Daoy (cell line): ENCODE measurements at regions not wholly inside any gene's neighbourhood (a gene's known extent, or its start where the extent isn't known, plus 50 kb on each side); places are given as distances from the start of the nearest gene placed in this dataset.

Experiments used
- DNase-seq: peaks from one replicate; pipeline ENCODE4 v3.0.0-alpha.2; 2015; ENCODE audit warnings: low read depth

DNA sequence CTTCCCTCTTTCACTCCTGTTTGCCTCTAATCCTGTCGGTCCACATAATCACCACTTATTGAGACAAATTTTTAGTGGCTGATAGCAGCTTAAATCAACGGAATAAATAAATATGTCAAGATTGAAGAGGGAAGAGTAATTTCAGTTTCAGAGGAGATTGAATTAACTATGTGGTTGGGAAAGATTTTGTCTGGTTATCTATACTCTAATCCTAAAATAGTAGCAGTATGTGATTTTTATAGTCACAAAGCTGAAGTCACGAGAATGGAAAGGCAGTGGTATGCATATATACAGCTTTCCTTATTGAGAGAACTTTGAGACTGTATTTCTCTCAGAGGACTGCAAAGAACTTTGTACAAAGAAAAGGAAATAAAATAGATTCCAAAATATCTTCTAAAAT is 493.3 kb downstream of the FAT4 start:
- no peak for DNase-seq

DNA sequence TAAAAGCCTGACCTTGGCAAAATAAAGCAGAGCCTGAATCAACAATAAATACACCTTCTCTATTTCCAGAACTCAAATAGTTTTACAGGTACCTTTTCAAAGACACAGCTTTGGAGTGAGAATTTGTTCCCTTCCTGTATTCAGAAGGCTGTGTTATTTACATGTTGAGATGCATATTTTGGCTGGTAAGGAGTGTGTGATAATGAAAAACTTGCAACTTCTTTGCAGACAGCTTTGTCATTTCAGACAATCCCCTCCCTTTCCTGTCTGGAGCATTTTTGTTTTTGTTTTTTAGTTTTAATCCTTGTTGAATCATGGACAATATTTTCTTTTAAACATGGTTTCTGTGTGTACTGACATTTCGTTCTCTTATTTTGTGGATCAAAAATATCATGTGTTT is 493.8 kb downstream of the FAT4 start:
- no peak for DNase-seq

DNA sequence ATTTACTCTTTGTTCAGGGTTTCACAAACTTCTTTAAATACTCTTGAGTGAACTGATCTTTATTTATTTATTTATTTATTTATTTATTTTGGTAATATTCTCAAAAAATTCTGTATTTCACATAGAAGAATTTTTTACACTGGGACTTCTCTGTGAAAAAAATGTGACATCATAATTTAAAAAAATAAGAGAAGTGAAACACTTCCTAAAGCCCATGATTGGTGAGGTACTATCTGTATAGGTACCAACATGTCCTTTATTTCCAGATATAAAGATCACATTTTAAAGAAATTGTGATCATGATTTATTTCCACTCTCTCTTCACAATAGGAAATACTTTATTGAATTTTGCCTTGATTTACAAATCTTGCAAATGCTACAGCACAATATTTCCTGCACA is 497.1 kb downstream of the FAT4 start:
- DNase-seq: no peak

DNA sequence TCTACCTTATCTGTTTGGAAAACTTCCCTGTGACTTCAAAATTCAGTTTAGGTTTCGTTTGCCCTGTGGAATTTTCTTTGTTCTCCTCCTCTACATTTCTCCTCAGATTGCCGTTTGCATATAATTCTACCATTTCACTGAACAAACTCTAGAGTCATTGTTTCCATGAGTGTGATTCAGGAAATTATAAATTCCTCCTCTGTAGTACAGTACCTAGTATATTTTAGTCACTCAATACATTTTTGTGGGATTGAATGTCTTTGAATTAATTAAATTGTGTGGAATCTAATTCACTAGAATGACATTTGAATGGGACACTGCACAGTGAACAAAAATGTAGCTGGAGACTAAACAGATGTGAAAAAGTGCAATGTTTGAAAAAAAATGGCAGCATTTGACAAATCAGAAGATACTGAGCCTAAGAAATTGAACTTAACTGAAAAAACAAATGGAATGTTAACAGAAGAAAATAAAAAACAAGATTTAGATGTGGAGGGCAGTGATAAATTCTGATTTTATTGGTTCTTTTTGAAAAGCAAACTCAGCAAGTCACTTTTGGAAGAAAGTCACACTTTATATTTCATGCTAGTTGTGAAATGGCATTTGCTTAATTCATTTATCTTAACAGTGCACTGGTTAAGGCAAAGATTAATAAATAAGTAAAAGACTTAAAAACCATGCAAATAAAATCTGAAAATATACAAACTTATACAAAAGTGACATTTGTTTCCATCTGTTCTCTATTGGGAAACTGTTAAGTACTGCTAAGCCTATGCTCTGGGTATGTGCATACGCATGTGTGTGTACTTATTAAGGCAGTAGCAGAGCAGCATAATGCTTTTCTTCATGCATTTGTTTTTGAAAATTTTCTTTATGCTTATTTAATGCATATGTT is 512.3 kb downstream of the FAT4 start:
- DNase-seq: no peak

DNA sequence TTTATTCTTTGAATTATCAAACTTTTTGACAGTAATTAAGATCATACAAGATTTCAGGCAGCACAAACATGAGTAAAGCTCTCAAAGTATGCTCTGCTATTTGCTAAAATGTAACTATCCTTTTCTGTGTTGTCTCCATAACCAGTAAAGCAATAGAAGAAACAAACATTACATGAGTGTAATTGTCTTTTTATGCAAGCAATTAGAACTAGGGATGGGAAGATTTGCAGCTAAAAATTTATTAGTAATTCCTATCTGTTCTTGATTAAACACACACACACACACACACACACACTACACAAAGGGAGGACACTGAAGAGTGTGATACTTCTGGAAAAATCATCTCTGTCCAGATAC is 512.9 kb downstream of the FAT4 start:
- no peak for DNase-seq

DNA sequence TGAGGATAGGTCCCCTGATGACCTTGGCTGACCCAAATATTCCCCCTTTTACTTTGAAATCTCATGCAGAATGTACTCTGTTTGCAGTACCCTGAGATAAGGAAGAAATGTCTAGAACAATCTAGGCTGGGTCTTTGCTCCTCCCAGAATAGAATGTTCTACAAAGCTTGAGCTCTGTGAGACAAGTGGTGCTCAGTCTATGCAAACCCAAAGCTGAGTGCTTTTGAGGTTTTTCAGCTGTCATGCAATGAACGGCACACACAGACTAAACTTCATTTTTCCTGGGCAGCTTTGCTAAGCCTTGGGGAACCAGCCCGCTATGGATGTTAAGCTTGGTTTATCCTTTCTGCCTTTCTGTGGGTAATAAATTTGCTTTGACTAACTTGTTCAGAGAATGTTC is 513.6 kb downstream of the FAT4 start:
- DNase-seq: no peak

DNA sequence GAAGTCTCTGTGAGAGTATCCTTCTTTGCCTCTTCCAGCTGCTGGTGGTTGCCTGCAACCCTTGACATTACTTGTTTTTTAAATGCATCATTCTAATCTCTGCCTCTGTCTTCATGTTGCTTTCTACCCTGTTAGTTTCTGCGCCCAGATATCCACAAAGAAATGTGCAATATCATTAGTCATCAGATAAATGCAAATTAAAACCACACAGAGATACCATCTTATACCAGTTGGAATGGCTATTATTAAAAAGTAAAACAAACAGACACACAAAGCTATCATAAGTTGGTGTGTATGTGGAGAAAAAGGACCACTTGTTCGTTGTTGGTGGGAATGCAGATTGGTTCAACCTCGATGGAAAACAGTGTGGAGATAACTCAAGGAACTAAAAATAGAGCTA is 517.4 kb downstream of the FAT4 start:
- no peak for DNase-seq

DNA sequence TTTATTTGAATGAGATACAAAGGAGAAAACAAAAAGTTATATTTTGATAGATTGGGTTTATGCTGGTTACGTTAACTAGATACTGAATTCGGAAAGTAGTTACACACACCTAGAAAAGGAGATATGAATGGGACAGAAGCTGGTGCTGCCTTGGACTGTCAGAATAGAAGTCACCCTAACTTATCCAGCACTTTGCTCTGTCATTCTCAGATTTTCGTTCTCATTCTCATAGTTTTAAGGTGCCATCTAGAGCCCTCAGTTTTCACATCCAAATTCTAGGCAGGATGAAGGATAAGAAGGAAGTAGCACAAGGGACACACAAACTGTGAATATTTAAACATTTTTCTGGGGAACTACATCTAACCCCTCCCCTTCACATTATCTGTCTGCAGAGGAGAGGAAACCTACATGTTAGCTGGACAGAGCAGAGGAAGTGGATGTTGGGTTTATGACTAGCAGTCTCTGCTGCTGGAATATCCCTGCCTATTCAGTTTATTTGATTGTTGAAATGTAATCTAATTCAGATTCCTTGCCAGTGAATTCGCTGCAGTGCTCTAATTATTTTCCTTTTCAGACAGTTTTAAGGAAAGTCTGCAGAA is 521.9 kb downstream of the FAT4 start:
- DNase-seq: no peak

DNA sequence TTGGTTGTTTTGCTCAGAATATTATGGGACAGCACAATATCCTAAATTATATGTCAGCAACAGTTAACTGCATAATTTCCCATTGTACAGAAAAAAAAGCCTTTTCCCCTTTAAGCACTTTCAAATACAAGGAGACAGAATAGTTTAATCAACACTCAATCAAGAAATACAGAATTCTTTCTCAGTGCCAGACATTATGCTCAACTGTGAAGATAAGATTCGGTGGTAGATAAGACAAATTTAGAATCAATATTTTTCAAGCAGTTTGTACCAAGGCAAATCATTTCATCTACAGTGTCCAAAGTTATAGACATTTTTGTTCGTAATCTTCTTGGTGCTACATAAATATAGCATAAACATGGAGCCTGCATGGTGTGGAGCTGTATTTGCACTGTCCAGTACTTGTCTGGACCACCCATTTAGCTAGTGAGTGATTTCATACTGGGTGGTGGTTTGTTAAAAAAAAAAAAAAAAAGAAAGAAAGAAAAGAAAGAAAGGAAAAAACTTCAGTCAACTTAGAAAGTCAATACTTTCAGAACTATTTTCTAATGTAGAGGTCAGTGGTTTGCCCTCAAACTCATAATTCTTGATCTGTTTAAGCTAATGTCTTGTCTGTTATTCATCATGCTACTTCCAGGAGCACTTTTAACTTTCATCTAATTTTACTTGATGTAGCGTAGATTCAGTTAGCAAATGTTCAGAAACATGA is 522.9 kb downstream of the FAT4 start:
- no peak for DNase-seq

DNA sequence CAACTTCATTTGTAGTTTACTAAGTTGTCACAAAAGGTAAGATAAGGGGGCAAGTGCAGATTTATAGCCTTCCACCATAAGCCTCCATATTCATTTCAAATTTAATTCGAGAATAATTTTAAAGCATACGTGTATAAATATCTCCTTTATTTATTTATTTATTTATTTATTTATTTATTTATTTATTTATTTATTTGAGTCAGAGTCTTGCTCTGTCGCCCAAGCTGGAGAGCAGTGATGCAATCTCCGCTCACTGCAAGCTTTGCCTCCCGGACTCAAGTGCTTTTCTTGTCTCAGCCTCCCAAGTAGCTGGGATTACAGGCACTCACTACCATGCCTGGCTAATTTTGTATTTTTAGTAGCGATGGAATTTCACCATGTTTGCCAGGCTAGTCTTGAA is 523.4 kb downstream of the FAT4 start:
- no peak for DNase-seq

DNA sequence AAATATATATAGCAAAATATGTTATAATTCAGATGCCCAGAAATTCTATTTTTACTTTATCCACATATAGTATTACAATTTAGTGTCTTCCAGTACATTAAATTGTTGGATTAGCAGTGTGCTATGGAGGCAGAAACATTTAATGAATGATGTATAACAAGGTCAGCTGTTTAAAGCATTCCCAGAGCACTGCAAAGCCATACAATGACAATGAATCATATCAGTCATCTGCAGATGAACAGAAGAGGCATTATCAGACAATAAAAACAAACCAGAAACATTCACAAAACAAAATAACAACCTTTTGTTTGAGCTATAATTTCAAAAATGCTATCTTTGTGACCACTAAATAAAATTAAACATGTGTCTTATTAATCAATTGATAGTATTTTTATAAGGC is 524.2 kb downstream of the FAT4 start:
- DNase-seq: no peak

DNA sequence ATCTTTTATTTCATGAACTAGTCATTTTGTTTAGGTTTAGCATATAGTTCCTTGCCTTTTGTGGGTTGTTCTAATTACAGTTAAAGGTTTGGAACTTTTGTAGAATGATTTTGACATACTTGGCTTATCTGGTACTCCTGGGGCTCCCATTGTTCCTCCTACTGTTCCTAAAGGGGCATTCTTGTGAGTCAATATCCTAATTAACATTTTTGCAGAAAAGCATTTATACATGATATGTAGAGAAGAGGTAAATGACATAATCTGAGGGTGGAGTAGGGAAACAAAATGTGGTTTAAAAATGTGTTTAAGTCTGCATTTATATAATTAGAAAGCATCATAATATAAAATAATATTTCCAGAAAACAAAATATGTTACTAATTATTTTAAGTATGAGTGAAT is 529.2 kb downstream of the FAT4 start:
- DNase-seq: no peak

DNA sequence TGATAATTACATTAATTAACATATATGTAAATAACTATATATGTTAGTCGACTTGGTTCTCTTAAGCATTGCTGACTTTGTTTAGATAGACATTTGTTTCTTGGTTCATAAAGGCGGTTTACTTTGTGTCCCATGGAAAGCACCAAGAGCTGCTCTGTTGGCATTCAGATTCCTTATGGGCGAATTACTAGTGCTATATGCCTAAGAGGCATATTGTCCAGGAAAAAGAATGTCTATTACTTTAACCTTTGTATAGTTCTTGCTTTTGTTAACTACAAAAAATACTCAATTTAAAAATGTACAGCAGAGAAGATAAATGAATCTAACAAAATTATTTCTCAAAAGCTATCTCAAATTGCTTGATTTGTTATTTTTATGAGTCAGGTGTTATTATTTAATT is 532.8 kb downstream of the FAT4 start:
- DNase-seq: no peak

DNA sequence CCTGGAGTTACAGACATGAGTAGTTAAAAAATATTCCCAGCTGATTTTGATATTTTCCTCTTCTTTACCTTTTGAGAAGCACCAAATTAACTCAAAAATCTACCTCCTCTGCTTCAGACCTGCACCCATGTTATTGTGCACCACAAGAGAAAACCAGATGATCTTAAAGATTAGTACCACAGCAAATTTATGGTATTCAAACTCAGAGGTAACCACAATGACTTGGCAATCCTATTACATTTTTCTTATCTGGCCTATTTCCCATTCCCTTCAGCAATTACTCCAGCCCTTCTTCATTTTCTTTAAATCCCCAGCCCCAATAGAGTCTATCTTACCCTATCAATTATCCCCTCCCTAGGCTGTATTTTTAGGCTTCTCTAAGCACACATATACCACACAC is 535.1 kb downstream of the FAT4 start:
- DNase-seq: no peak

DNA sequence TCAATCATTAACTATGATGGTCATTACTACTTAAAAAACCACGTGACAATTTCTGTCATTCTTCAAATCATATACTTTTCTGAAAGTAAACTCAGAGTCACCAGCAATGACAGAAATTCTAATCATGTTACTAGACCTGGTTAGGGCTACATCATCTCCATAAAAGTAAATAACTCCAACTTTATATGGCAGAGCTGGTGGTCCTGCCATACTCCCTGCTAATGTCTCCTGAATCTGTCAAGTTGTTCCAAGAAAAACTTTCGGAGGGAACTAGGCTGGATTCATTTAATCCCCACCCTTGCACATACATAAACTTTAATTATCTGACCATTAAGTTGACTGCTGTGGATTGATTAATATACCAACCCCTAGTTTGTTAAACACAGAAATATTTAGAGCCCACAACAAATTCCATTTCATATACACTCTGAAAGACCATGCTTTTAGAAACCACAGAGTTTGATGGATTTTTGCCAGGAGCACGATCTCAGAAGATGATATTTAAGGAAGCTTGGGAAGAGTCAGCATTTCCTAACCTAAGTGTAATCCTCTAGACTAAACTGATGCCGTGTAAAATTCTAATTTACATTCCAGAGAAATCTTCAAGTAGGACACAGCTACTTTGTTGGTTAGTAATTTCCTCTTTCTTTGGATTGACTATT is 577.0 kb downstream of the FAT4 start:
- no peak for DNase-seq

DNA sequence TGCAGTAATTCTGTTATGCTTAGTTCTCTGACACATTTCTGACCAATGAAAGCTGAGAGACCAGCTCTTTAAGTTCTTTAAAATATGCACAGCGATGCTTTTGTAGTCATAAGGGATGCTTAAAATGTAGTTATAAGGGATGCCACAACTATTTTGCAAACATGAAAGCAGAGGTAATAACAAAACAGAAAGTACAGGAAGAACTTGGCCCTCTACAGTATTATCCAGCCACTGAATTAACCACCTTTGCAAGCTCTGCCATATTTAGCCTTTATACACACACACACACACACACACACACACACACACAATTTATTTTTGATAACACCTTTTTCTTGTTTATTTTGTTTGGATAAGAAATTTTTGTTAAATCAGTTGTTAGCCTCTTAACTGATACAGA is 590.0 kb downstream of the FAT4 start:
- DNase-seq: no peak

DNA sequence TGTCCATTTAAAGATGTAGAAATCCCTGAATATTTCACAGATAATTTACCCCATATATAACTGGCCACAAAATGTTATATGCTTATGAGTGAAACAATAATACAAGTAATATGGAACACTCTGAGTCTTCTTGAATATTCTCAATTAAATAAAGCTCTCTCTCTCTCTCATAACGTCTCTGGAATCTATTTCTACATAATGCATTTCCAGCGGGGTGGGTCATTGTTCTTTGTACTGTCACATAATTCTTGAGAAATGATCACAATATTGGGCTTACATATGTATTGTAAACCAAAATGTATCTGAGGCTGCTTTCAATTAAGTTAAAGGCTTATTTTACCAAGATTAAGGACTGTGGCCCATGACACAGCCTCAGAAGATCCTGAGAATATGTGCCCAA is 596.3 kb downstream of the FAT4 start:
- no peak for DNase-seq

DNA sequence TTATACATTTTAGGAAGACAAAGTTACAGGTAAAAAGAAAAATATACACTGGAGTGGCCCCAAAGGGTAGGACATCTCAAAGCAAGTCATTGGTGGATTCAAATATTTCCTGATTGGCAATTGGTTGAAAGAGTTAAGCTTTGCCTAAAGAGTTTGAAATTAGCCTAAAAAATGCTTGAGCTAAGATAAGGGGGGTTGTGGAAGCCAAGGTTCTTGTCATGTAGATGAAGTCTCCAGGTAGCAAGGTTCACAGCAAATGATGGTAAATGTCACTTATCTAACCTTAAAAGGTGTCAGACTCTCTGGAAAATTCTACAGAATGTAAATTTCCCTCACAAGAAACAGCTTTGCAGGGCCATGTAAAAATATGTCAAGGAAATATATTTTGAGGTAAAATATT is 596.7 kb downstream of the FAT4 start:
- DNase-seq: no peak

DNA sequence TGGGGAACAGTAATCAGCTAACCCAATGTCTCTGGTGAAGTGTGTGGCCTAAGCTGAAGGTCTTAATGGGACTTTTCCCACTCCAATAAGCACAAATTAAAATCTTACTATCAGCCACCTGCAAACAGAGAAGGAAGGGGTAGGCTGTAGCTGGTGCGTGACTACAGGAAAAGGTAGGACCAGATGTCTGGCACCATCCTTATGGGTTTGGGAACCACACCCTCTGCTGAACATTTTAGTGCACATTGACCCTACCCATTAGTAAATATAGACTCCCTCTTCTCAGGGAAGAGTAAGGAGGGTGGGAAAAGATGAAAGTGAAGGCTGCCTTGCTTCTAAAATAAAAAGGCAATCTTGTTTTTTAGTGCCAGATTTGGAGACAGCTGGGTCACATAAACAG is 602.8 kb downstream of the FAT4 start:
- DNase-seq: no peak

DNA sequence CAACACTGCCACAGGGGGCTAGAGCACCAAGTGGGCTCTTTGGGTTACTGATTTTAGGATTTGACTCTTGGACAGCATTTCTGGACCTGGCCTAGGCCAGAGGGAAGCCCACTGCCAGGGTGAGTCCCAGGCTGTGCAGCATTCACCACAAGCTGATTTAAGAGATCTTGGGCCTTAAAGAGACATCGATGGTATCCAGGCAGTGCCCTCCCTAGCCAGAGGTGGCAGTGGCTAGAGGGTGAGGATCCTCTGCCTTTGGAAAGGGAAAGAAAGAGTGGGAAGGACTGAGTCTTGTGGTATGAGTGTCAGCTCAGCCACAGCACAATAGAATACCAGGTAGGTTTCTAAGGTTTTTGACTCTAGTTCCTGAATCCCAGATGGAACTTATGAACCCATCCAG is 613.9 kb downstream of the FAT4 start:
- DNase-seq: no peak

DNA sequence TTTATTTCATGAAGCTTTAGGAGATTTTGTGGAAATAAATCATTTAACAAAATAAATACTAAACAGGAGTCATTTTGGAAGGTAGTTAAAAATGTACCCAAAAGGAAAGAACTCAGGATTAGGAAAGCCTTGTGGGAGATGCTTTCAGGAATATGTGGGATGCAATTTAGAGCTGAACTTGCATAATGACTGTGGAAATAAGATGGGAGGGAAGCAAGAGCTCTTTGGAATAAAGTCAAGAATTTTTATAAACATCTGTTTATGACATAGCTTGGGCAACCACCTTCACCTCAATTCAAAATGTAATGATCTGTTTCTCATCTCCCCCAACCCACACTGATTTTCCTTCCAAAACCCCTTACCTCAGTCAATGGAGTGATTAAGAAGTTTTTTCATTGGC is 623.8 kb downstream of the FAT4 start:
- no peak for DNase-seq

DNA sequence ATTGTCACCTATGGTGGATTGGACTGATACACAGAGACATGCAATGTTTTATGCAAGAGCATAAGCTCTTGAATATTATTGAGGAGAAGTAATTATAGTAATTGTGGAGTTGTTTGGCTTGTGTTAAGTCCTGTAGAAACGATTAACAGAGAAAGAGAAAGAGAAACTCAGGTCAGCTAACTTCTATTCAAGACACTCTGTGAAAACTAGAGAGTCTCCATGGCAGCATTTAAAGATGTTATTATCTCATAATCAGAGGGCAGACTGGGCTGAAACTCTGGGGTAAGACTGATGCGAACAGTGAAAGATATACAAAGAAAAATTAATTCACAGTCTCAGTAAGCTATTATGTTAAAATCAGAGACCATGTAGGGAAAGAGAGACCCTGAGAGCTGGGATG is 625.7 kb downstream of the FAT4 start:
- no peak for DNase-seq

DNA sequence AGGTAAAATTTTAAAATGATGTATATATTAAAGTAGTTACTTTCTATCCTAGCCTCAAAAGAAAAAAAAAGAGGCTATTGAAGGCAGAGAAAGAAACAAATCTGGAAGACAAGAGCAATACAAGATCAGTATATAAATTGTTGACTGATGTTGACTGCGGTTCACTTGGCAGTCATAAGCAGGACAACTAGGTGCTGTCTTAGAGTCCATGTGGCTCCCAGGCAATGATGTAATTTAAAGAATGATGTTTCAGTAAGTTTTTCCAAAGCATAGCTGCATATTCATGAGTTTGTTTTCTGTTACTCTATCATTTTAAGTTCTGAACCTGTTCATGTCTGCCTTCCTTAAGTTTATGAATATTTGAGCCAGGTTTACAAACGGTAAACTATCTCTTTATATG is 630.2 kb downstream of the FAT4 start:
- DNase-seq: no peak
